ENCODE measurements at regions not wholly inside any gene's neighbourhood (a gene's known extent, or its start where the extent isn't known, plus 50 kb on each side); places are given as distances from the start of the nearest gene placed in this dataset.

DNA sequence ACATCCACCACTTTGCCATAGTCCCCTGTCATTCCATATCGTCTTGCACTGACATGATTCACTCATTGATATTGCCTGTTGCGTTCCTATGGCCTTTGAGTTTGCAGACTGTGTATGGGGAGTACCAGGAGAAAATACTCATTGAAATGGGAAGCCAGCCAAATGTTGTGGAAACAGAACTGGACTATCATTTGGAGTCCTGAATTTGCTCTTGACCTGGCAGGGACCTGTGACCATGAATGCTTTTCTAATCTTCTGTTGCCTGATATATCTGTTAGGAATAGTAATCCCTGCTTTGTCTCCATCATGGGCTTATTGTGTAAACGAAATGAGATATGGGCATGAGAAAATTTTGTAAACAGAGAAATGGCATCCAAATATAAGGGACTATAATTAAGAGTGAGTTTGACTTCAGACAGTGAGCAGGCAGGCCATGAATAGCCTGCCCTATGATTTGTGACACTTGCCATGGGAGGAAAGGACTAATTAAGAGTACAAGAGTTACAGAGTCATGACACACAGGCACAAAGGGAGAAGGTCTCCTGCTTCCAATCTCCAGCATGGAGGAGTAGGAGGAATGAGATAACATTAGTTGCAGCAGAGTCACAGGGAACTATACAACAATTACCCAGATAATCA lies 572.9 kb upstream of the SGCD start:
- BruUV-seq (replicated peaks) = no TSS peak
- no peaks in the 10 kb centered on the region for H4K20me1 ChIP-seq (ENCODE audit: insufficient read depth, low read length)
- TF ChIP-seq, protein P1, sequence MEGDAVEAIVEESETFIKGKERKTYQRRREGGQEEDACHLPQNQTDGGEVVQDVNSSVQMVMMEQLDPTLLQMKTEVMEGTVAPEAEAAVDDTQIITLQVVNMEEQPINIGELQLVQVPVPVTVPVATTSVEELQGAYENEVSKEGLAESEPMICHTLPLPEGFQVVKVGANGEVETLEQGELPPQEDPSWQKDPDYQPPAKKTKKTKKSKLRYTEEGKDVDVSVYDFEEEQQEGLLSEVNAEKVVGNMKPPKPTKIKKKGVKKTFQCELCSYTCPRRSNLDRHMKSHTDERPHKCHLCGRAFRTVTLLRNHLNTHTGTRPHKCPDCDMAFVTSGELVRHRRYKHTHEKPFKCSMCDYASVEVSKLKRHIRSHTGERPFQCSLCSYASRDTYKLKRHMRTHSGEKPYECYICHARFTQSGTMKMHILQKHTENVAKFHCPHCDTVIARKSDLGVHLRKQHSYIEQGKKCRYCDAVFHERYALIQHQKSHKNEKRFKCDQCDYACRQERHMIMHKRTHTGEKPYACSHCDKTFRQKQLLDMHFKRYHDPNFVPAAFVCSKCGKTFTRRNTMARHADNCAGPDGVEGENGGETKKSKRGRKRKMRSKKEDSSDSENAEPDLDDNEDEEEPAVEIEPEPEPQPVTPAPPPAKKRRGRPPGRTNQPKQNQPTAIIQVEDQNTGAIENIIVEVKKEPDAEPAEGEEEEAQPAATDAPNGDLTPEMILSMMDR (conservative IDR thresholded peaks at IDR 0.05; ENCODE audit: low read length) = no peak
- no peak for TF ChIP-seq EZH2phosphoT487 (IDR thresholded peaks at IDR 0.05; ENCODE audit: borderline replicate concordance, low read depth, low read length)
- H2AFZ ChIP-seq (ENCODE audit: low read length) = no peak overlapping the region
- ChIA-PET POLR2A (no interaction called here), CTCF (ENCODE audit: unreplicated experiment) (no interaction called here)
- intact Hi-C loops (cut with micrococcal nuclease; ENCODE audit: unreplicated experiment) = no loop called here
- DNase-seq (ENCODE audit: low spot score) = no peak
- no peak overlapping the region for H3K4me2 ChIP-seq (ENCODE audit: low read length)
- no peak overlapping the region for H3K4me3 ChIP-seq (ENCODE audit: low read depth, low read length, poor library complexity, severe bottlenecking)
- no peak overlapping the region for H3K27ac ChIP-seq (ENCODE audit: low read depth, low read length, poor library complexity, severe bottlenecking)
- no peaks in the 10 kb centered on the region for H3K4me1 ChIP-seq (ENCODE audit: insufficient read depth, low read length, poor library complexity, severe bottlenecking)
- H3K36me3 ChIP-seq (ENCODE audit: insufficient read depth, low read length) = no peaks in the 10 kb centered on the region
- no peaks in the 10 kb centered on the region for H3K9me3 ChIP-seq (ENCODE audit: low read length)
- no peaks in the 10 kb centered on the region for H3K9me2 ChIP-seq (ENCODE audit: insufficient read depth, low read length)
- no peaks in the 10 kb centered on the region for H3K79me2 ChIP-seq (ENCODE audit: insufficient read depth, low read depth, low read length)

DNA sequence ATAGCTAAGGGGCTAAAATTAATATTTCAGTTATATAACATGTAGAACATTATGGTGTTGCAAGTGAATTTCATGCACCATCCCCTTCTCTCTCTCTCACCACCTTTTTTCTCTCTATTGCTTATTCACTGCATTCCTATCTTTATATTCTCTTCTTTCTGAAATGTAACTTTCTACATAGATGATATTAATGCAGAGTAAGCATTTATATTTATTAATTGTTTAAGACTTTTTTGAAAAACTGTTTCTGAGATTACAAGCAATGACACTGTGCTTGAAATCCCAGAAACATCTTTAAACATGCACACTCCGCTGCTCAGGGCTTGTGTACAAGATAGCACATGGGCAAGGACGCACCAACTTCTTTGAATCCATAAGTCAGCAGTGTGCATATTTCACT lies 567.7 kb upstream of the SGCD start:
- Histone ChIP-seq H3K9me2 (ENCODE audit: insufficient read depth, low read length) (no peaks in the 10 kb centered on the region), H3K4me1 (ENCODE audit: insufficient read depth, low read length, poor library complexity, severe bottlenecking) (no peaks in the 10 kb centered on the region), H3K79me2 (ENCODE audit: insufficient read depth, low read depth, low read length) (no peaks in the 10 kb centered on the region), H3K27ac (ENCODE audit: low read depth, low read length, poor library complexity, severe bottlenecking) (no peak overlapping the region), H3K36me3 (ENCODE audit: insufficient read depth, low read length) (no peaks in the 10 kb centered on the region), H3K4me2 (ENCODE audit: low read length) (no peak overlapping the region), H4K20me1 (ENCODE audit: insufficient read depth, low read length) (no peaks in the 10 kb centered on the region), H3K4me3 (ENCODE audit: low read depth, low read length, poor library complexity, severe bottlenecking) (no peak overlapping the region), H2AFZ (ENCODE audit: low read length) (no peak overlapping the region), H3K9me3 (ENCODE audit: low read length) (no peaks in the 10 kb centered on the region)
- ChIA-PET CTCF (ENCODE audit: unreplicated experiment) (no interaction called here), POLR2A (interaction anchor here (1.1 kb wide), 1 partner anchor 15 kb away, joined by 4 read pairs; no protein-coding TSS in a partner anchor)
- no TSS peak for BruUV-seq (replicated peaks)
- DNase-seq (ENCODE audit: low spot score) = no peak
- TF ChIP-seq, protein P1 (conservative IDR thresholded peaks at IDR 0.05; ENCODE audit: low read length) = no peak
- TF ChIP-seq EZH2phosphoT487 (IDR thresholded peaks at IDR 0.05; ENCODE audit: borderline replicate concordance, low read depth, low read length) = no peak
- intact Hi-C loops (cut with micrococcal nuclease; ENCODE audit: unreplicated experiment) = no loop called here

DNA sequence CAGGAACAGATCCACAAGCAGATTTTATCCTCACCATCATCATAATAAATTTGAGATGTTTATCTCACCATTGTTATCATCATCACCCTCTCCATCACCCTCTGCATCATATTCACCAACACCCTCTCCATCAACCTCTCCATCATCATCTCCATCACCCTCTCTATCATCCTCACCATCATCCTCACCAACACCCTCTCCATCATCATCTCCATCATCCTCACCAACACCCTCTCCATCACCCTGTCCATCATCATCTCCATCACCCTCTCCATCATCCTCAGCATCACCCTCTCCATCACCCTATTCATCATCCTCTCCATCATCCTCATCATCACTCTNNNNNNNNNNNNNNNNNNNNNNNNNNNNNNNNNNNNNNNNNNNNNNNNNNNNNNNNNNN lies 567.0 kb upstream of the SGCD start:
- no peak overlapping the region for H3K4me2 ChIP-seq (ENCODE audit: low read length)
- H3K4me3 ChIP-seq (ENCODE audit: low read depth, low read length, poor library complexity, severe bottlenecking) = no peak overlapping the region
- H3K36me3 ChIP-seq (ENCODE audit: insufficient read depth, low read length) = no peaks in the 10 kb centered on the region
- H4K20me1 ChIP-seq (ENCODE audit: insufficient read depth, low read length) = no peaks in the 10 kb centered on the region
- H2AFZ ChIP-seq (ENCODE audit: low read length) = no peak overlapping the region
- intact Hi-C loops (cut with micrococcal nuclease; ENCODE audit: unreplicated experiment) = no loop called here
- BruUV-seq (replicated peaks) = no TSS peak
- POLR2A ChIA-PET = interaction anchor here (1.1 kb wide), 1 partner anchor 16 kb away, joined by 4 read pairs; no protein-coding TSS in a partner anchor
- TF ChIP-seq, protein P1 (conservative IDR thresholded peaks at IDR 0.05; ENCODE audit: low read length) = no peak
- TF ChIP-seq EZH2phosphoT487 (IDR thresholded peaks at IDR 0.05; ENCODE audit: borderline replicate concordance, low read depth, low read length) = no peak
- no peaks in the 10 kb centered on the region for H3K9me3 ChIP-seq (ENCODE audit: low read length)
- H3K27ac ChIP-seq (ENCODE audit: low read depth, low read length, poor library complexity, severe bottlenecking) = no peak overlapping the region
- no peaks in the 10 kb centered on the region for H3K79me2 ChIP-seq (ENCODE audit: insufficient read depth, low read depth, low read length)
- DNase-seq (ENCODE audit: low spot score) = no peak
- H3K4me1 ChIP-seq (ENCODE audit: insufficient read depth, low read length, poor library complexity, severe bottlenecking) = no peaks in the 10 kb centered on the region
- H3K9me2 ChIP-seq (ENCODE audit: insufficient read depth, low read length) = no peaks in the 10 kb centered on the region
- CTCF ChIA-PET (ENCODE audit: unreplicated experiment) = no interaction called here
